Caco-2 (cell line): ENCODE measurements at regions not wholly inside any gene's neighbourhood (a gene's known extent, or its start where the extent isn't known, plus 50 kb on each side); places are given as distances from the start of the nearest gene placed in this dataset.
A peak's percentile ranks its signal among the peaks of the same experiment; 100 is the strongest.

Experiments used
- BruUV-seq: library from RNA; stranded (reverse); fragments of 400-500 nt; replicated peaks from 2 replicates; lab custom pipeline; 2021; lab: Mats Ljungman, UMichigan
- CTCF ChIA-PET: fragments of 300-600 bp; sonication (Branson Sonifier 250); formaldehyde crosslinking; loops from one replicate; lab custom pipeline; 2022; ENCODE audit warnings: antibody characterized with exemption; lab: Charles Lee
- POLR2A ChIA-PET: fragments of 300-600 bp; sonication (Branson Sonifier 250); formaldehyde crosslinking; loops from one replicate; lab custom pipeline; 2022; ENCODE audit warnings: antibody characterized with exemption; lab: Charles Lee
- DNase-seq, 2 experiments: peaks; one replicate each; pipeline versions ENCODE4 v3.0.0 to v3.0.0-alpha.2; 2020 to 2022
- H3K27me3 ChIP-seq: replicated peaks from 2 replicates; pipeline ENCODE4 v1.6.0; 2011; ENCODE audit warnings: low read length; ENCODE audit not compliant: control insufficient read depth, insufficient read depth
- H3K36me3 ChIP-seq: 2 replicates; pipeline ENCODE4 v1.5.1; 2011; ENCODE audit warnings: low read length; ENCODE audit not compliant: control insufficient read depth, insufficient read depth
- H3K4me1 ChIP-seq: fragments of 250-450 bp; sonication (Bioruptor Pico); 2 replicates; pipeline ENCODE4 v1.5.1; 2020; ENCODE audit warnings: mild to moderate bottlenecking
- H3K4me3 ChIP-seq: 2 replicates; pipeline ENCODE4 v1.5.1; 2011; ENCODE audit warnings: low read depth, mild to moderate bottlenecking, control low read depth, low read length
- H3K9me3 ChIP-seq: fragments of 250-450 bp; sonication (Bioruptor Pico); 2 replicates; pipeline ENCODE4 v1.5.1; 2020; ENCODE audit warnings: mild to moderate bottlenecking, moderate library complexity
- H3K27ac Mint-ChIP-seq: one replicate; pipeline ENCODE4 v1.8.0; 2022; ENCODE audit warnings: mixed read lengths; ENCODE audit not compliant: unreplicated experiment
- H3K27me3 Mint-ChIP-seq: one replicate; pipeline ENCODE4 v1.8.0; 2022; ENCODE audit warnings: mixed read lengths; ENCODE audit not compliant: insufficient read depth, unreplicated experiment
- H3K36me3 Mint-ChIP-seq: one replicate; pipeline ENCODE4 v1.8.0; 2022; ENCODE audit warnings: mild to moderate bottlenecking, mixed read lengths; ENCODE audit not compliant: insufficient read depth, unreplicated experiment
- H3K4me1 Mint-ChIP-seq: one replicate; pipeline ENCODE4 v1.8.0; 2022; ENCODE audit warnings: low read depth, mixed read lengths; ENCODE audit not compliant: unreplicated experiment
- H3K4me3 Mint-ChIP-seq: one replicate; pipeline ENCODE4 v1.8.0; 2022; ENCODE audit warnings: mild to moderate bottlenecking, moderate library complexity, mixed read lengths; ENCODE audit not compliant: unreplicated experiment
- H3K9me3 Mint-ChIP-seq: one replicate; pipeline ENCODE4 v1.8.0; 2022; ENCODE audit warnings: mixed read lengths; ENCODE audit not compliant: unreplicated experiment
- intact Hi-C: fragments of 100-400 bp; cut with micrococcal nuclease; formaldehyde crosslinking; loops from one replicate; pipeline ENCODE4 v1.10.0; 2022; ENCODE audit not compliant: unreplicated experiment
- TF ChIP-seq, protein P1 (sequence below), 2 experiments: fragments of 200-600 bp in 1 of 2; IDR thresholded peaks; 1 replicate in 1 of 2; 2 replicates in 1 of 2; pipeline versions ENCODE4 v1.5.1 to v1.8.0; 2011 to 2022; ENCODE audit warnings: antibody characterized with exemption in 1 of 2, control low read depth in 1 of 2, inconsistent platforms in 1 of 2, low read depth in 1 of 2, low read length in 1 of 2, mild to moderate bottlenecking in 1 of 2, moderate library complexity in 1 of 2; ENCODE audit not compliant: insufficient read depth in 1 of 2, severe bottlenecking in 1 of 2, unreplicated experiment in 1 of 2

DNA sequence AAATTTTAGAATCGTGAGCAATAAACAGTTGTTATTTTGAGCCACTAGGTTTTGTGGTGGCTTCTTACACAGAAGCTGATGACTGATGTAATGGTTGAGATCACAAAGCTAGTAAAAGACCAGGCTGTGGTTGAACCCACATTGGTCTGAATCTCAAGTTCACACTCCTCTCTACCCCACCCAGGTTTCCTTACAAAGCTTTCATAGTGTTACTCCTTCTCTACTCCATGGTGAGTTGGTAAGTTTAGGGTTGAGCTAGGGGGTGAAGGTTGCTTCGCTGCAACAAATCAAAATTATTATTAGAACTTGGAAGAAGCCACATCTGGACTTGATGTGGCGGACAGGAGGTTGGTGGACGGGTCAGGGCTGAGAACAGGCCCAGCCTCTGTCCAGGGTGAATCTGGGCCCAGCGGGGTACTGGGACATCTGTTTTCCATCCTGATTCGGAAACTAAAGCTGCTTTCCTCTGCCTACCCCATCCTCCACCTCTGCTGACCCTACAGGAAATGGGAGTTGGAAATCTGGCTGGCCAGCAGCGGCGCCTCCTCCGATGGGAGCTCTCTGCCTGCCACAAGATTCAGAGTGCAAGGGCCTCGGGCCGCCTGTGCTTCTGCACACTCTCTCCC is 86.3 kb downstream of the ZFP36L2 start:
- DNase-seq, result no peak
- Mint-ChIP-seq H3K27me3 (no peaks in the 10 kb centered on the region), H3K4me3 (no peak overlapping the region), H3K9me3 (no peaks in the 10 kb centered on the region), H3K27ac (no peak overlapping the region), H3K36me3 (no peaks in the 10 kb centered on the region), H3K4me1 (peaks cover 28% of the 10 kb centered on the region)
- Histone ChIP-seq H3K36me3 (no peaks in the 10 kb centered on the region), H3K9me3 (no peaks in the 10 kb centered on the region), H3K27me3 (no peaks in the 10 kb centered on the region), H3K4me3 (no peak overlapping the region), H3K4me1 (peaks cover 23% of the 10 kb centered on the region)
- intact Hi-C loops, result loop anchor here (10.0 kb wide), 1 partner anchor 285 kb away; no protein-coding TSS in a partner anchor
- POLR2A ChIA-PET, result no interaction called here
- CTCF ChIA-PET, result interaction anchor here (1.4 kb wide), 1 partner anchor 9 kb away, joined by 3 read pairs; no protein-coding TSS in a partner anchor
- TF ChIP-seq, protein P1, sequence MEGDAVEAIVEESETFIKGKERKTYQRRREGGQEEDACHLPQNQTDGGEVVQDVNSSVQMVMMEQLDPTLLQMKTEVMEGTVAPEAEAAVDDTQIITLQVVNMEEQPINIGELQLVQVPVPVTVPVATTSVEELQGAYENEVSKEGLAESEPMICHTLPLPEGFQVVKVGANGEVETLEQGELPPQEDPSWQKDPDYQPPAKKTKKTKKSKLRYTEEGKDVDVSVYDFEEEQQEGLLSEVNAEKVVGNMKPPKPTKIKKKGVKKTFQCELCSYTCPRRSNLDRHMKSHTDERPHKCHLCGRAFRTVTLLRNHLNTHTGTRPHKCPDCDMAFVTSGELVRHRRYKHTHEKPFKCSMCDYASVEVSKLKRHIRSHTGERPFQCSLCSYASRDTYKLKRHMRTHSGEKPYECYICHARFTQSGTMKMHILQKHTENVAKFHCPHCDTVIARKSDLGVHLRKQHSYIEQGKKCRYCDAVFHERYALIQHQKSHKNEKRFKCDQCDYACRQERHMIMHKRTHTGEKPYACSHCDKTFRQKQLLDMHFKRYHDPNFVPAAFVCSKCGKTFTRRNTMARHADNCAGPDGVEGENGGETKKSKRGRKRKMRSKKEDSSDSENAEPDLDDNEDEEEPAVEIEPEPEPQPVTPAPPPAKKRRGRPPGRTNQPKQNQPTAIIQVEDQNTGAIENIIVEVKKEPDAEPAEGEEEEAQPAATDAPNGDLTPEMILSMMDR (IDR thresholded peaks at IDR 0.05; ENCODE audit: insufficient read depth in 1 of 2, low read depth in 1 of 2, low read length in 1 of 2, severe bottlenecking in 1 of 2, unreplicated experiment in 1 of 2), result no peak
- BruUV-seq, result no TSS peak

DNA sequence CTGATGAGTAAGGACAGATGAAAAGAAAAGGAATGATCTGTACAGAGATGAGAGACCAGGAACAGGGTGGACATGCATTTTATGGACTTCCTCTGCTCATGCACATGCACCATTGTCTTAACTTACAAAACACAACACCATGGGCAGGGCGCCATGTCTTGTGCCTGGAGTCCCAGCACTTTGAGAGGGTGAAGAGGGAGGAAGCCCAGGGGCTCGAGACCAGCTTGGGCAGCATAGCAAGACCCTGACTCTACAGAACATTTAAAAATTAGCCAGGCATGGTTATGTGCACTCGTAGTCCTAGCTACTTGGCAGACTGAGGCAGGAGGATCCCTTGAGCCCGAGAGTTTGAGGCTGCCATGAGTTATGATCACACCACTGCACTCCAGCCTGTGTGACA is 86.9 kb downstream of the ZFP36L2 start:
- no peak overlapping the region for H3K27ac Mint-ChIP-seq
- H3K4me1 Mint-ChIP-seq, result peaks cover 27% of the 10 kb centered on the region
- Histone ChIP-seq H3K36me3 (no peaks in the 10 kb centered on the region), H3K9me3 (no peaks in the 10 kb centered on the region), H3K4me1 (peaks cover 23% of the 10 kb centered on the region), H3K27me3 (no peaks in the 10 kb centered on the region), H3K4me3 (no peak overlapping the region)
- DNase-seq, result no peak
- ChIA-PET POLR2A (no interaction called here), CTCF (interaction anchor here (1.4 kb wide), 1 partner anchor 8 kb away, joined by 3 read pairs; no protein-coding TSS in a partner anchor)
- H3K9me3 Mint-ChIP-seq, result no peaks in the 10 kb centered on the region
- BruUV-seq, result no TSS peak
- H3K27me3 Mint-ChIP-seq, result no peaks in the 10 kb centered on the region
- no peaks in the 10 kb centered on the region for H3K36me3 Mint-ChIP-seq
- intact Hi-C loops, result loop anchor here (10.0 kb wide), 1 partner anchor 285 kb away; no protein-coding TSS in a partner anchor
- H3K4me3 Mint-ChIP-seq, result no peak overlapping the region
- TF ChIP-seq, protein P1 (IDR thresholded peaks at IDR 0.05; ENCODE audit: insufficient read depth in 1 of 2, low read depth in 1 of 2, low read length in 1 of 2, severe bottlenecking in 1 of 2, unreplicated experiment in 1 of 2), result no peak

DNA sequence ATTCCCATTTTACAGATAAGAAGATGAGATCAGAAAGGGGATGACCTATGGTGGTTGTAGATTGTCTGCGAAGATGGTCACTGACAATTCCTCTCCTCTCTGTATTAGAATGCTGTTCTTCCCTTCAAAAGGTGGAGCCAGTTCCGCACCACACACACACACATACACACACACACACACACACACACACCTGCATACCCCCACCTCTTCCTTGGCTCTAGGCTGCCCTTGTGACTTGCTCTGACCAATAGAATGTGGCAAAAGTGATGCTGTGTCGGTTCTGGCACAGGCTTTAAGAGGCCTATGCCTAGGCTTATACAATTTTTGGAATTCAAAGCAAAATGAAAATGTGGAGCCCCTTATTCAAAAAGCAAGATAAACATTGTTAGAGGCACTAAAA is 88.0 kb downstream of the ZFP36L2 start:
- ChIA-PET POLR2A (no interaction called here), CTCF (no interaction called here)
- no peak overlapping the region for H3K4me3 ChIP-seq
- H3K27me3 ChIP-seq, result no peaks in the 10 kb centered on the region
- no TSS peak for BruUV-seq
- H3K4me1 Mint-ChIP-seq, result peaks cover 25% of the 10 kb centered on the region
- H3K27me3 Mint-ChIP-seq, result no peaks in the 10 kb centered on the region
- no peaks in the 10 kb centered on the region for H3K9me3 Mint-ChIP-seq
- H3K4me1 ChIP-seq, result peaks cover 23% of the 10 kb centered on the region
- peak in 1 of 2 experiments; percentile 39 for DNase-seq
- TF ChIP-seq, protein P1 (IDR thresholded peaks at IDR 0.05; ENCODE audit: insufficient read depth in 1 of 2, low read depth in 1 of 2, low read length in 1 of 2, severe bottlenecking in 1 of 2, unreplicated experiment in 1 of 2), result no peak
- intact Hi-C loops, result loop anchor here (10.0 kb wide), 1 partner anchor 284 kb away; no protein-coding TSS in a partner anchor
- no peak overlapping the region for H3K27ac Mint-ChIP-seq
- H3K4me3 Mint-ChIP-seq, result no peak overlapping the region
- no peaks in the 10 kb centered on the region for H3K36me3 ChIP-seq
- no peaks in the 10 kb centered on the region for H3K9me3 ChIP-seq
- no peaks in the 10 kb centered on the region for H3K36me3 Mint-ChIP-seq
